ENCODE measurements at regions not wholly inside any gene's neighbourhood (a gene's known extent, or its start where the extent isn't known, plus 50 kb on each side); places are given as distances from the start of the nearest gene placed in this dataset.

DNA sequence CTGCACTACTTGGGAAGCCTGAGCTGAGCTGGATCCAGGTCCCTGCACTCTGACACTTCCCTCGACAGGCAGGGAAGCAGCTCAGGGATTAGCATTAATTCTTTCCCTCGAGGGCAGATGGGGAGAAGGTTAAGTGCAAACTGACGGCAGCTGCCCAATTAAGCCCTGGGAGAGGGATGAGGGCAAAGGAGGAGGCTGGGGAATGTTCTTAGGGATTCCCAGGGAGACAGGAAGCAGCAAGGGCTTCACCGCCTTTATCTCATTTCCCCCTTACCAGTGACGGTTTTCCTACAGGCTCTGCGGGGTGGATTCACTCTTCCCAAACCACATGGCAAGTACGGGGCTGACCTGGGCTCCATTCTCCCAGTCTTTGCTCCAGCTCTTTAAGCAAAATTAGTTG is 519.0 kb upstream of the PROK2 start:
- Histone ChIP-seq H3K36me3 (no peaks in the 10 kb centered on the region), H3K9me3 (no peaks in the 10 kb centered on the region), H3K27ac (no peak overlapping the region), H3K4me1 (peaks cover 7% of the 10 kb centered on the region), H3K4me3 (no peak overlapping the region), H3K27me3 (no peaks in the 10 kb centered on the region)
- intact Hi-C loops (cut with DNase I): no loop called here
- no peak for DNase-seq (ENCODE audit: extremely low spot score in 2 of 2)
- TF ChIP-seq POLR2AphosphoS5 (IDR thresholded peaks at IDR 0.05; ENCODE audit: insufficient read depth in 1 of 2, low read depth in 1 of 2): peak in 1 of 2 donors; percentile 35
- no peak for TF ChIP-seq CTCF (IDR thresholded peaks at IDR 0.05)
- TF ChIP-seq POLR2A (IDR thresholded peaks at IDR 0.05): no peak

DNA sequence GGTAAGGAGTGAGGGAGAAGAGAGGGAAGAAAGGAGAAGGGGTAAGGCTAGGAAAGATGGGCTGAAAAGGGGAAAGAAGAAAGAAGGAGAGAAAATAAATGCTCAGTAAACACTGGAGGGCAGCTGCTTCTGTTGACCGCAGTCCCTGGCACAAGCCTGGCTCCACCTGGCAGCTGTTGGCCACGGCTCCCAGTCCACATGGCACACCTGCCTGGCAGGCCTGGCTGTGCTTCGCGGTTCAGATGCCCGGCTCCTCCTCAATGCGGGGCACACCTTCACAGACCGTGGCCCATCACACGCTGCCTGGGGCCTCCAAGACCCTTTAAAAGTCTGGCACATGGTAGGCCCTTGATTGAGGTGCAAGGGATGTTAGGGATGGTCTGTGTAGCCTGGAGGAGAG is 516.8 kb upstream of the PROK2 start:
- DNase-seq (ENCODE audit: extremely low spot score in 2 of 2): no peak
- no peaks in the 10 kb centered on the region for H3K36me3 ChIP-seq
- H3K9me3 ChIP-seq: no peaks in the 10 kb centered on the region
- H3K27me3 ChIP-seq: no peaks in the 10 kb centered on the region
- no peak overlapping the region for H3K4me3 ChIP-seq
- no peak for TF ChIP-seq POLR2AphosphoS5 (IDR thresholded peaks at IDR 0.05; ENCODE audit: insufficient read depth in 1 of 2, low read depth in 1 of 2)
- TF ChIP-seq CTCF (IDR thresholded peaks at IDR 0.05): no peak
- no peak for TF ChIP-seq POLR2A (IDR thresholded peaks at IDR 0.05)
- H3K4me1 ChIP-seq: peaks cover 18% of the 10 kb centered on the region
- intact Hi-C loops (cut with DNase I): no loop called here
- no peak overlapping the region for H3K27ac ChIP-seq

GRCh38 chr3:72300621-72301020 is 515.7 kb upstream of the PROK2 start:
- intact Hi-C loops (cut with DNase I): no loop called here
- TF ChIP-seq POLR2A (IDR thresholded peaks at IDR 0.05): no peak
- no peak for TF ChIP-seq POLR2AphosphoS5 (IDR thresholded peaks at IDR 0.05; ENCODE audit: insufficient read depth in 1 of 2, low read depth in 1 of 2)
- no peak for TF ChIP-seq CTCF (IDR thresholded peaks at IDR 0.05)
- Histone ChIP-seq H3K27ac (no peak overlapping the region), H3K4me1 (peaks cover 18% of the 10 kb centered on the region), H3K9me3 (no peaks in the 10 kb centered on the region), H3K4me3 (no peak overlapping the region), H3K27me3 (no peaks in the 10 kb centered on the region), H3K36me3 (no peaks in the 10 kb centered on the region)
- DNase-seq (ENCODE audit: extremely low spot score in 2 of 2): no peak

DNA sequence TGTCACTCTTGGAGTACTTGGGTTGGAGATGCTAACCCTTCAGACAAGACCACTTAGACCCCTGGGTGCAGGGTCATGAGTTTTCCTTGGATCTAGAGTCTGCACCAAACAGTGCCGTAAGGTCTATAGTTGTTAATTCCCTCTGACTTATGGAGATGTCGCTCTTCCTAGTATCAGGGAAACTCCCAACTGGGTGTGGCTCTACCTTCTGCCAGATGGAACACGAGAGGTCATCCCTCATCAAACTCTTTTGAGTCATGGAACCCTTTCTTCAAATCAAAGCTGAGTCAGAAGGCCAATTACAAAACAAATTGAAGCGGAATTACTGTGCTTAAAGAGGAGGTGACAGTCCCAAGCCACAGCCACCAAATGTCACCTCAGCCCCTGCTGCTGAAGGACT is 514.9 kb upstream of the PROK2 start:
- Histone ChIP-seq H3K27me3 (no peaks in the 10 kb centered on the region), H3K36me3 (no peaks in the 10 kb centered on the region), H3K4me1 (peaks cover 18% of the 10 kb centered on the region), H3K4me3 (no peak overlapping the region), H3K27ac (no peak overlapping the region), H3K9me3 (no peaks in the 10 kb centered on the region)
- no peak for DNase-seq (ENCODE audit: extremely low spot score in 2 of 2)
- no peak for TF ChIP-seq POLR2AphosphoS5 (IDR thresholded peaks at IDR 0.05; ENCODE audit: insufficient read depth in 1 of 2, low read depth in 1 of 2)
- no peak for TF ChIP-seq CTCF (IDR thresholded peaks at IDR 0.05)
- TF ChIP-seq POLR2A (IDR thresholded peaks at IDR 0.05): no peak
- intact Hi-C loops (cut with DNase I): no loop called here

- no peak overlapping the region for H3K4me3 ChIP-seq
- intact Hi-C loops (cut with DNase I): no loop called here
- no peaks in the 10 kb centered on the region for H3K27me3 ChIP-seq
- no peaks in the 10 kb centered on the region for H3K9me3 ChIP-seq
- no peak for TF ChIP-seq CTCF (IDR thresholded peaks at IDR 0.05)
- no peak for TF ChIP-seq POLR2AphosphoS5 (IDR thresholded peaks at IDR 0.05; ENCODE audit: insufficient read depth in 1 of 2, low read depth in 1 of 2)
- no peak for TF ChIP-seq POLR2A (IDR thresholded peaks at IDR 0.05)
- no peak overlapping the region for H3K27ac ChIP-seq
- DNase-seq (ENCODE audit: extremely low spot score in 2 of 2): no peak
- H3K4me1 ChIP-seq: peaks cover 18% of the 10 kb centered on the region
- no peaks in the 10 kb centered on the region for H3K36me3 ChIP-seq
Observed at GRCh38 chr3:72299321-72299802, 514.4 kb upstream of the PROK2 start.

All from vagina (tissue), 2 donors.